GM23248 (cell line): ENCODE measurements at regions not wholly inside any gene's neighbourhood (a gene's known extent, or its start where the extent isn't known, plus 50 kb on each side); places are given as distances from the start of the nearest gene placed in this dataset.
A peak's percentile ranks its signal among the peaks of the same experiment; 100 is the strongest.

Experiments
- DNase-seq: peaks from one replicate; pipeline ENCODE4 v3.0.0-alpha.2; 2015
- H2AFZ ChIP-seq: fragments of 200-600 bp; sonication (generic); 2 replicates; pipeline ENCODE4 v1.6.1; 2016; ENCODE audit warnings: antibody characterized with exemption
- H3F3A ChIP-seq: fragments of 200-600 bp; sonication (generic); 2 replicates; pipeline ENCODE4 v1.6.1; 2016; ENCODE audit warnings: mild to moderate bottlenecking, antibody characterized with exemption, mixed run types; ENCODE audit not compliant: insufficient read depth
- H3K27ac ChIP-seq: fragments of 200-600 bp; sonication (generic); 2 replicates; pipeline ENCODE4 v1.5.1; 2016; ENCODE audit warnings: mild to moderate bottlenecking
- H3K27me3 ChIP-seq: fragments of 200-600 bp; sonication (generic); replicated peaks from 2 replicates; pipeline ENCODE4 v1.6.1; 2016; ENCODE audit warnings: mild to moderate bottlenecking; ENCODE audit not compliant: insufficient read depth
- H3K36me3 ChIP-seq: fragments of 200-600 bp; sonication (generic); 2 replicates; pipeline ENCODE4 v1.6.1; 2016; ENCODE audit warnings: low read depth, mild to moderate bottlenecking
- H3K4me1 ChIP-seq: fragments of 200-600 bp; sonication (generic); 2 replicates; pipeline ENCODE4 v1.6.1; 2016; ENCODE audit warnings: mild to moderate bottlenecking; ENCODE audit not compliant: insufficient read depth
- H3K4me2 ChIP-seq: fragments of 200-600 bp; sonication (generic); one replicate; pipeline ENCODE4 v1.6.1; 2016; ENCODE audit warnings: mild to moderate bottlenecking; ENCODE audit not compliant: unreplicated experiment
- H3K4me3 ChIP-seq: fragments of 200-600 bp; sonication (generic); 2 replicates; pipeline ENCODE4 v1.5.1; 2016; ENCODE audit warnings: mild to moderate bottlenecking
- H3K79me2 ChIP-seq: fragments of 200-600 bp; sonication (generic); 2 replicates; pipeline ENCODE4 v1.6.1; 2016; ENCODE audit warnings: mild to moderate bottlenecking; ENCODE audit not compliant: insufficient read depth
- H3K9ac ChIP-seq: fragments of 200-600 bp; sonication (generic); 2 replicates; pipeline ENCODE4 v1.6.1; 2016; ENCODE audit warnings: mild to moderate bottlenecking
- H3K9me2 ChIP-seq: fragments of 200-600 bp; sonication (generic); 2 replicates; pipeline ENCODE4 v1.6.1; 2016; ENCODE audit warnings: mixed run types, mild to moderate bottlenecking, moderate library complexity; ENCODE audit not compliant: insufficient read depth
- H3K9me3 ChIP-seq: fragments of 200-600 bp; sonication (generic); one replicate; pipeline ENCODE4 v1.6.1; 2017; ENCODE audit warnings: low read depth
- H4K20me1 ChIP-seq: fragments of 200-600 bp; sonication (generic); 2 replicates; pipeline ENCODE4 v1.6.0; 2016; ENCODE audit not compliant: insufficient read depth
- EZH2 ChIP-seq: fragments of 200-600 bp; sonication (generic); IDR thresholded peaks from 2 replicates; pipeline ENCODE4 v1.6.1; 2018; ENCODE audit warnings: antibody characterized with exemption, mild to moderate bottlenecking; ENCODE audit not compliant: insufficient read depth, poor library complexity, severe bottlenecking
- EZH2phosphoT487 ChIP-seq: fragments of 200-600 bp; sonication (generic); IDR thresholded peaks from 2 replicates; pipeline ENCODE4 v1.6.1; 2018; ENCODE audit warnings: antibody characterized with exemption, moderate library complexity, mild to moderate bottlenecking, low read depth; ENCODE audit not compliant: insufficient read depth
- WGBS, 2 experiments: methylation state at CpG; one replicate each; pipeline ENCODE4 v1.1.6; 2015 to 2017; ENCODE audit warnings: low lambda C conversion rate in 2 of 2, low coverage in 1 of 2; ENCODE audit errors: missing lambda C conversion rate in 2 of 2; 5-methylcytosine and 5-hydroxymethylcytosine counted together
- in situ Hi-C: fragments of 300-500 bp; cut with MboI; formaldehyde crosslinking; loops from 2 replicates; pipeline ENCODE4 v1.15.0; 2020

DNA sequence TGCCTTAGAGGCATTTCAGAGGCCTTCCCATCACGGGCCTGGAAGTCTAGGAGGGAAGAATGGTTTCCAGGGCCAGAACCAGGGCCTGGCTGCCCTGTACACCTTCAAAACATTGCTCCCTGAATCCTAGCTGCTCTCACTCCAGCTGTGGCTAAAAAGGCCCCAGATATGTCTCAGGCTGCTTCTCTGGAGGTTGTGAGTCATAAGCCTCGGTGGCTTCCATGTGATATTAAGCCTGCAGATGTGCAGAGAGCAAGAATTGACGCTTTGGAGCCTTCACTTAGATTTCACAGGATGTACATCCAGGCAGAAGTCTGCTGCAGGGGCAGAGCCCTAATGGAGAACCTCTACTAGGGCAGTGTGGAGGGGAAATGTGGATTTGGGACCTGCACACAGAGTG, 502.5 kb downstream of the GRXCR1 start:
- in situ Hi-C loops = no loop called here
- Histone ChIP-seq H3K27ac (no peak overlapping the region), H3K9ac (no peak overlapping the region), H3K36me3 (no peaks in the 10 kb centered on the region), H3K79me2 (no peaks in the 10 kb centered on the region), H3K9me2 (no peaks in the 10 kb centered on the region; the same call in 1 of the 2 replicates), H3K9me3 (no peaks in the 10 kb centered on the region), H3K4me3 (no peak overlapping the region), H3K4me2 (no peak overlapping the region), H3K4me1 (no peaks in the 10 kb centered on the region), H2AFZ (no peak overlapping the region; the same call in 1 of the 2 replicates), H3K27me3 (no peaks in the 10 kb centered on the region), H4K20me1 (no peaks in the 10 kb centered on the region), H3F3A (no peaks in the 10 kb centered on the region)
- TF ChIP-seq EZH2 = no peak
- no peak for TF ChIP-seq EZH2phosphoT487
- 19 to 21% methylated on average over 3 of the region's 3 CpGs for WGBS, 2 experiments
- DNase-seq = peak; percentile 50

DNA sequence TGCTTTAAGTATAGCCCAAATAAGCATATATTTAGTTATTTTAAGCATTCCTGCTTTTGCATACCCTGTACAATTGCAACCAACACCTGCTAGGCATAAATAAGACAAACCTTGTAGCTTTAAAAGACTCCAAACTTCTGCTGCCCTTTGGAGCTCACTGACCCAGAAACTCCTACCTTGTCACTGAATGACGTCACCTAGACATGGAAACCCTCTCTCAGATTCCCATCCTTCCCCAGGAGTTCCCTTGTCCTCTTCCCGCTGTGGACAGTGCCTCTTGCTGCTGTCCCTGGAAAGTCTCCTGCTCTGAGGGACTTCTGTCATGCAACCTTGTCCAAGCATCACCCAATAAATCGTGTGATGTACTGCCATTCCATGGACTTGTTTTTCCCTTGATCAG, 507.2 kb downstream of the GRXCR1 start:
- H3K27ac ChIP-seq = no peak overlapping the region
- H3K9me2 ChIP-seq = no peaks in the 10 kb centered on the region
- no peaks in the 10 kb centered on the region for H3K4me1 ChIP-seq
- H3K9ac ChIP-seq = no peak overlapping the region
- H3F3A ChIP-seq = no peaks in the 10 kb centered on the region
- no peak overlapping the region for H2AFZ ChIP-seq
- WGBS, 2 experiments = 66 to 71% methylated on average over 3 of the region's 3 CpGs
- DNase-seq = no peak
- H3K27me3 ChIP-seq = no peaks in the 10 kb centered on the region
- TF ChIP-seq EZH2 (no peak), EZH2phosphoT487 (no peak)
- in situ Hi-C loops = no loop called here
- no peaks in the 10 kb centered on the region for H3K79me2 ChIP-seq
- H3K9me3 ChIP-seq = no peaks in the 10 kb centered on the region
- H3K4me2 ChIP-seq = no peak overlapping the region
- no peaks in the 10 kb centered on the region for H3K36me3 ChIP-seq
- no peaks in the 10 kb centered on the region for H4K20me1 ChIP-seq
- no peak overlapping the region for H3K4me3 ChIP-seq

DNA sequence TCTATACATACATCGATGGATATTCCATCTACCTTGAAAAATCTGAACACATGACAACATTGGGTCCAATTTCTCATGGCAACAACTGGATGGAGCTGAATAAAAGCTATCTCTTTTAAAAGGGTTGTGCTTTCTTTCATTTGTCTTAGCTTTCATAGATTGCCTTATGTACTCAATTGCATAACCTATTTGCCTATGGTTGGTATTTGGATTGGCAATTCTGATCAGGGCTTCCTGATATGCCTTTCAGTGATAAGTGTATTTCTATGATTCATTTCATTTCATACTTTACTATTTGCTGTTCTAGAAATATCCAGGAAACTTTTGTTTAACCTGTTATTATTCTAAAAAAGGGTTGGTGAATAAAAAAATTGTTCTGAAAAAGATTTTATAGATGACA, 509.9 kb downstream of the GRXCR1 start:
- Histone ChIP-seq H3K9me2 (no peaks in the 10 kb centered on the region), H3K4me3 (no peak overlapping the region), H3K4me1 (no peaks in the 10 kb centered on the region), H3K9me3 (no peaks in the 10 kb centered on the region), H3K36me3 (no peaks in the 10 kb centered on the region), H3K27ac (no peak overlapping the region), H3F3A (no peaks in the 10 kb centered on the region), H3K79me2 (no peaks in the 10 kb centered on the region), H4K20me1 (no peaks in the 10 kb centered on the region), H2AFZ (no peak overlapping the region), H3K27me3 (no peaks in the 10 kb centered on the region), H3K4me2 (no peak overlapping the region), H3K9ac (no peak overlapping the region)
- WGBS, 2 experiments = 78 to 81% methylated on average over 1 of the region's 1 CpG
- in situ Hi-C loops = no loop called here
- DNase-seq = no peak
- no peak for TF ChIP-seq EZH2
- no peak for TF ChIP-seq EZH2phosphoT487

DNA sequence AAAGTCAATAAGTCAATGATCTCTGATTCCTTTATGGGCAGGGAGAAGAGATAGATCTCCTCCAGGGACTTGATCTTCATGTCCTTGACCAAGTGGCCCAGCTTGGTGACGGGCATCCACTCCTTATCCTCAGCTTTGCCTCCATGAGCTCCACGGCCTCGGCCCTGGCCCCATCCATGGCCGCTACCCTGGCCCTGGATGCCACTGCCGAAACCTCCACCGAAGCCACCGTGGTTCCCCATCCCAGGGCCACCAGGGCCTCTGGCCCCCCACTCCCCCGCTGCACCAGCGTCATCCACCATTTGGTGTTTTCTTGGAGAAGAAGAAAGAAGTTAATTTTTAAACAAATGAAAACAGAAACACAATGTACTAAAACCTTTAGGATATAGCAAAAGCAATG, 518.1 kb downstream of the GRXCR1 start:
- Histone ChIP-seq H3K4me1 (no peaks in the 10 kb centered on the region), H3K9me2 (no peaks in the 10 kb centered on the region), H3K36me3 (no peaks in the 10 kb centered on the region), H3K4me2 (no peak overlapping the region), H4K20me1 (no peaks in the 10 kb centered on the region), H2AFZ (no peak overlapping the region), H3K27ac (no peak overlapping the region), H3F3A (no peaks in the 10 kb centered on the region), H3K79me2 (no peaks in the 10 kb centered on the region), H3K4me3 (no peak overlapping the region), H3K9me3 (no peaks in the 10 kb centered on the region), H3K27me3 (no peaks in the 10 kb centered on the region), H3K9ac (no peak overlapping the region)
- DNase-seq = no peak
- no peak for TF ChIP-seq EZH2
- no peak for TF ChIP-seq EZH2phosphoT487
- 79 to 85% methylated on average over 9 of the region's 9 CpGs for WGBS, 2 experiments
- in situ Hi-C loops = no loop called here

DNA sequence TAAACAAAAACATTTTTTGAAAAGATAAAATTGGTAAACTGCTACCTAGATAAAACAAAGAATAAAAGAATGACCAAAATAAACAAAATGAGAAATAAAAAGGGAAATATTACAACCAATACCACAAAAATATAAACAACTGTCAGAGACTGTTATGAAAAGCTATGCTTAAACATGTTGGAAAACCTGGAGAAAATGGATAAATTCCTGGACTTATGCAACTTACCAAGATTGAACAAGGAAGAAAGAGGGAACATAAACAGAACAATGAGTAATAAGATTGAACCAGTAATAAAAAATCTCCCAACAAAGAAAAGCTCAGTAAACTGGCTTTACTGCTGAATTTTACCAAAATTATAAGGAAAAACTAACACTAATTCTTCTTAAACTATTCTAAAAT, 518.7 kb downstream of the GRXCR1 start:
- no peak overlapping the region for H2AFZ ChIP-seq
- no peak overlapping the region for H3K4me3 ChIP-seq
- H3K79me2 ChIP-seq = no peaks in the 10 kb centered on the region
- no peaks in the 10 kb centered on the region for H3K4me1 ChIP-seq
- no peaks in the 10 kb centered on the region for H3F3A ChIP-seq
- no peaks in the 10 kb centered on the region for H3K27me3 ChIP-seq
- H4K20me1 ChIP-seq = no peaks in the 10 kb centered on the region
- DNase-seq = peak; percentile 0
- in situ Hi-C loops = no loop called here
- no peak for TF ChIP-seq EZH2phosphoT487
- TF ChIP-seq EZH2 = no peak
- no peaks in the 10 kb centered on the region for H3K9me3 ChIP-seq
- no peak overlapping the region for H3K27ac ChIP-seq
- H3K9me2 ChIP-seq = no peaks in the 10 kb centered on the region
- H3K36me3 ChIP-seq = no peaks in the 10 kb centered on the region
- H3K4me2 ChIP-seq = no peak overlapping the region
- no peak overlapping the region for H3K9ac ChIP-seq
